Lower leg skin (tissue), 3 donors: ENCODE measurements at regions not wholly inside any gene's neighbourhood (a gene's known extent, or its start where the extent isn't known, plus 50 kb on each side); places are given as distances from the start of the nearest gene placed in this dataset.

Source experiments
- POLR2A ChIP-seq, 2 donors: fragments of 450-650 bp; IDR thresholded peaks; one replicate each; pipeline ENCODE4 v1.6.1; 2016 to 2017; ENCODE audit warnings: antibody characterized with exemption in 2 of 2, mild to moderate bottlenecking in 1 of 2, moderate library complexity in 1 of 2
- TF ChIP-seq, protein P1 (sequence below), 3 donors: fragments of 450-650 bp; IDR thresholded peaks; one replicate each; pipeline ENCODE4 v1.5.1; 2016; ENCODE audit warnings: antibody characterized with exemption in 3 of 3, mild to moderate bottlenecking in 3 of 3, moderate library complexity in 2 of 3

DNA sequence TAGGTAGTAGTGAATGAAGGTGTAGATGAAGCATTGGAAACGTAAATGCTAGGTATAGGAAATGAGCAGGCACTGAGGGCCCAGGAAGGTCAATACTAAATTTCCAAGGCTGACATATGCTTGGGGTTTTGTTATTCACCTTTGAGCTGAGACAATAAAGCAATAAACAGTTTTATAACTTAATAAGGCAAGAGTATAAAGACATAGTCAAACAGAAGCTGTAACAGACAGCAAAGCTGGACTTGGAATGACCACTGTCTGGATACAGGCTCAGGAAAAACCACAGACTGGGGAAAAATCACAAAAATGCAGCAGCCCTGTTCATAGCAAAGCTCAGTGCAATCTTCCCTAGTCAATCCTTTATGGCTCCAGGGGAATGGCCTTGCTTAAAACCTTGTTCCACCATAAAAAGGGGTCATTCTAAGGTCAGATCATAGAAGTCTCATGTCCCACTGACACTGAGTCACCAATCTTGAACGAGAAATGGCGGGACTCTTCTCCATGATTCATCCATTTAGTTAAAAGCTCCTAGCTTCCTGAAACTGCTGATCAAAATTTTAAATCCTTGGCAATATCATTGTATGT is 493.3 kb downstream of the CMPK2 start:
- TF ChIP-seq, protein P1, sequence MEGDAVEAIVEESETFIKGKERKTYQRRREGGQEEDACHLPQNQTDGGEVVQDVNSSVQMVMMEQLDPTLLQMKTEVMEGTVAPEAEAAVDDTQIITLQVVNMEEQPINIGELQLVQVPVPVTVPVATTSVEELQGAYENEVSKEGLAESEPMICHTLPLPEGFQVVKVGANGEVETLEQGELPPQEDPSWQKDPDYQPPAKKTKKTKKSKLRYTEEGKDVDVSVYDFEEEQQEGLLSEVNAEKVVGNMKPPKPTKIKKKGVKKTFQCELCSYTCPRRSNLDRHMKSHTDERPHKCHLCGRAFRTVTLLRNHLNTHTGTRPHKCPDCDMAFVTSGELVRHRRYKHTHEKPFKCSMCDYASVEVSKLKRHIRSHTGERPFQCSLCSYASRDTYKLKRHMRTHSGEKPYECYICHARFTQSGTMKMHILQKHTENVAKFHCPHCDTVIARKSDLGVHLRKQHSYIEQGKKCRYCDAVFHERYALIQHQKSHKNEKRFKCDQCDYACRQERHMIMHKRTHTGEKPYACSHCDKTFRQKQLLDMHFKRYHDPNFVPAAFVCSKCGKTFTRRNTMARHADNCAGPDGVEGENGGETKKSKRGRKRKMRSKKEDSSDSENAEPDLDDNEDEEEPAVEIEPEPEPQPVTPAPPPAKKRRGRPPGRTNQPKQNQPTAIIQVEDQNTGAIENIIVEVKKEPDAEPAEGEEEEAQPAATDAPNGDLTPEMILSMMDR (IDR thresholded peaks at IDR 0.05), result no peak
- no peak for TF ChIP-seq POLR2A (IDR thresholded peaks at IDR 0.05)
